OCI-LY1 (cell line): ENCODE measurements at regions not wholly inside any gene's neighbourhood (a gene's known extent, or its start where the extent isn't known, plus 50 kb on each side); places are given as distances from the start of the nearest gene placed in this dataset.

Source experiments
- EZH2 ChIP-seq: fragments of 200-600 bp; sonication (generic), shearing (Covaris generic); IDR thresholded peaks from 2 replicates; pipeline ENCODE4 v1.8.0; 2017; ENCODE audit warnings: borderline replicate concordance, mixed run types, mild to moderate bottlenecking, antibody characterized with exemption, low read length, moderate library complexity, mixed read lengths
- TF ChIP-seq, protein P1 (sequence below): fragments of 200-600 bp; sonication (generic), shearing (Covaris generic); IDR thresholded peaks from 2 replicates; pipeline ENCODE4 v1.5.1; 2017; ENCODE audit warnings: mild to moderate bottlenecking, antibody characterized with exemption, low read length, moderate library complexity, mixed read lengths

DNA sequence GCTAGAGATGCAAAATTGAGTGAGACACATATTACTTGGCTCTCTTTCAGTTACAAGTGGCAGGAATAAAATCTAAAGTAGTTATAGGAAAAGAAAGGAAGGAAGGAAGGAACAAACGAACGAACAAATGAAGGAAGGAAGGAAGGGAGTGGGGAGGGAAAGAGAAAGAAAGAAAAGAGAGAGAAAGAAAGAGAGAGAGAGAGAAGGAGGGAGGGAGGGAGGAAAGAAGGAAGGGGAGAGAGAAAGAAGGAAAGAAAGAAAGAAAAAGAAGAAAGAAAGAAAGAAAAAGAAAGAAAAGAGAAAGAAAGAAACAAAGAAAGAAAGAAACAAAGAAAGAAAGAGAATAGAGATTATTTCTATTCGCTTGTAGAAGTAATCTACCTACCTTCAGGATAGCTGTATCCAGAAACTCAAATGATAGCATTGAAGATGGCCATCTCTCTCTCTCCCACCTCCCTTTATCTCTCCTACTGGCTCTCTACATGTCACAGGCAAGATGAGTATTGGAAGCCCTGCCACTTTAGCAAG, 229.7 kb upstream of the TLE3 start:
- TF ChIP-seq, protein P1, sequence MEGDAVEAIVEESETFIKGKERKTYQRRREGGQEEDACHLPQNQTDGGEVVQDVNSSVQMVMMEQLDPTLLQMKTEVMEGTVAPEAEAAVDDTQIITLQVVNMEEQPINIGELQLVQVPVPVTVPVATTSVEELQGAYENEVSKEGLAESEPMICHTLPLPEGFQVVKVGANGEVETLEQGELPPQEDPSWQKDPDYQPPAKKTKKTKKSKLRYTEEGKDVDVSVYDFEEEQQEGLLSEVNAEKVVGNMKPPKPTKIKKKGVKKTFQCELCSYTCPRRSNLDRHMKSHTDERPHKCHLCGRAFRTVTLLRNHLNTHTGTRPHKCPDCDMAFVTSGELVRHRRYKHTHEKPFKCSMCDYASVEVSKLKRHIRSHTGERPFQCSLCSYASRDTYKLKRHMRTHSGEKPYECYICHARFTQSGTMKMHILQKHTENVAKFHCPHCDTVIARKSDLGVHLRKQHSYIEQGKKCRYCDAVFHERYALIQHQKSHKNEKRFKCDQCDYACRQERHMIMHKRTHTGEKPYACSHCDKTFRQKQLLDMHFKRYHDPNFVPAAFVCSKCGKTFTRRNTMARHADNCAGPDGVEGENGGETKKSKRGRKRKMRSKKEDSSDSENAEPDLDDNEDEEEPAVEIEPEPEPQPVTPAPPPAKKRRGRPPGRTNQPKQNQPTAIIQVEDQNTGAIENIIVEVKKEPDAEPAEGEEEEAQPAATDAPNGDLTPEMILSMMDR = no peak
- no peak for TF ChIP-seq EZH2
